ENCODE measurements at regions not wholly inside any gene's neighbourhood (a gene's known extent, or its start where the extent isn't known, plus 50 kb on each side); places are given as distances from the start of the nearest gene placed in this dataset.
"Not testable (repeated sequence)": the region's sequence is repeated elsewhere in the genome, so short reads cannot be mapped to it uniquely, and the experiment has no call there.

DNA sequence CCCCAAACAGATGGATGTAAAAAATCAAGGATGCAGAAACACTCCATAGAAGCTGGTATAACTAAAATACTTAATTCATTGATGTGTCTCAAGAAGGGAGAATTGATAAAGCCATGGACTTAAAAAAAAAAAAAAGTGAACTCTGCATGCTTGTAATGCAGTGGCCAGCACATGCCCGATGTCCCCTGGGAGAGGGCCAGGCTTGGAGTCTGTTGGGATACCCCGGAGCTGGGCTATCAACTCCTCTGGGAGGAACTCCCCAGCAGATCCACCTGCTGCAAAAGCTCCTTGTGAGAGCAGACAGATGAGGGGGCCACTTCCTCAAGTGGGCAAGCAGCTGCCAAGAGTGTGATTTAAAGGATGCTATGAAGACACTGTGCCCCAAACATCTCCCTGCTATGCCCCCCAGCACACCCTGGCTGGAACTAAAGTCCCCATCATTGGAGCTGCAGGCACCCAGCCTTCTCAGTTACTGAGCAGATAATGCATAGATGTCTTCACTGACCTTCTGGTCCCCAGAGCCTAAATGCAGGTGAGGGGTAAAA, 311.5 kb upstream of the ID2 start:
- no peak for DNase-seq

DNA sequence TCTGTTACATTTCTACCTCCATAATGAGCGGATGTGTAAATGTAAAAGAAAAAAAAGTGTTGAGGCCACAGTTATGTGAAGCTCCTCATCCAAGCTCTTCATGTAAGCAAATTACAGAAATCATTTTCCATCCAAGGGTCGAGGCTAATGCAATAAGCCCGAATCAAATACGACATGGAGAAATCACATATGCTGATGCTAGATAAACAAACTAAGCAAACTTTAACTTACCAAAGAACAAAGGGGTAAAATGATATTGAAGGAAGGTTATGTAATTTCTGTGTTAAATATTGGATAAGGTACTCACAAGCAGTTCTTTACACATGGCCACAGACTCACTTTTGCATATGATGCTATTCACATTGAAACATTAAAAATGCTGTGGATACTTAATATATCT, 310.2 kb upstream of the ID2 start:
- no peak for DNase-seq

GRCh38 chr2:8374782-8375181, 307.1 kb upstream of the ID2 start:
- DNase-seq, result no peak

DNA sequence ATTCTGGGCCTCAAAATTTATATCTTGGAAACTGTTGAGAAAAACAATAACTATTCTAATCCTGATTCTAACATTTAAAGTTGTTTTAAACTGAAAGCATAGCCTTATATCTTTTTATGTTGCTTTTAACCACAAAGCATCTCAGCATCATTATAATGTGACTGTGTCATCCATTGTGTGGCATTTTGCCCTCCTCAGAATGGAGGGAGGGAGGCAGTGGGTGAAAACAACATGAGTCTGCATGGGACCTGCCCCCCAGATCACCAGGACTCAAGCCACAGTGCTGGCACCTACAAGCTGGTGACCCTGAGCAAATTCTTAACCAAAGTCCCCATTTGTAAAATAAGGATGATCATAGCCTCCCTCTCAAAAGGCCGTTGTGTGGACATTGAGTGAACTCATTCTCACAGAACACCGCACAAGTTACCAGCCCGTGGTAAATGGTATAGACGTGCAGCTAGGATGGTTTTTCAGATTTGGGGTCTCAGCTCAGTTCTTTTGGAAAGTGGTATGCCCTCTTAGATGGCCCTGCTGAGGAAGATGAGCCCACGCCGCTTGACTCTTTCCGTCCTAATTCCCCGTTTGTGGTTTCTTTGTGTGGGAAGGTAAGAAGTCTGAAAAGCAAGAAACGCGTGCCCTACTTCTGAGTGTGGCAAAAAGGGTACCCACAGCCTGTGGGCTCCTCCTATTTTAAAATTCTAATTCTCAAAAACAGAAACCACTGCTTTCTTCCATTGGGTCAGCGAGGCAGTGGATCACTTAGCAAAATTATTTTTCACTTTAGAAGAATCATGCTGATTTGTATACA, 305.0 kb upstream of the ID2 start:
- no peak for DNase-seq

DNA sequence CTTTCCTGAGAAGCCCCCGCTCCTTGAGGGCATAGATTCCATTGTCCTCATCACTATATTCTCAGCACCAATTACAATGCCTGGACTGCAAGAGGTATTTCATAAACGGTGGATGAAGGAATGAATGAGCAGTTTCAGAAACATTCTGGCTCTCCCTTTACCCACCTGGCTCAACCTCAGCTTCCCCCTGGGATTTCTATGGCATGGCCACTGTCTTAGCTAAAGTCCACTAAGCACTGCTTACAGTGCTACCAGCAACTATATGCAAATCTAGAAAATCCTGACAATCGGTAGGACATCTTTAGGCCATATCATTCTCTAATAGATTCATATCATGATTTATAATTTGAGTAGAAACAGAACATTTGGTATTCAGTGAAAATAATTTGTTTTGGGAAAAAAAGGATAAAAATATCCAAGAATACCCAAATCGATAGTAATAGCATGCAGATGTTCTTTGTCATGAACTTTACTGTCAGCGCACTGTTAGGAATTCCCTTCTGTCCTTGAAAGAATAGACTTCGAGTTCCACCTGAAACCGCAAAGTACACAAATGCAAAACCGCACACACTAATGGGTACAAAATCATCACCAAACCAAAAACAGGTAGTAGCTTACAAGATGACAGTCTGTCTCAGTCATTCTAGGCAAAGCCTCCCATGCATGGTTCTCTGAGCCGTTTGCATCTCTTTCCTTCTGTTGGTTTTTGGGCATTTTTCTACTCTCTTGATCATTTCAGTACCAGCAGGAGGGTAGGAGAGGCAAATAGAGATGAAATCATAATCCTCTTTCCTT, 303.6 kb upstream of the ID2 start:
- DNase-seq, result no peak

- no peak for DNase-seq
Measured at GRCh38 chr2:8379128-8379527, 302.7 kb upstream of the ID2 start.

- no peak for DNase-seq
Measured at GRCh38 chr2:8379549-8379948, 302.3 kb upstream of the ID2 start.

DNA sequence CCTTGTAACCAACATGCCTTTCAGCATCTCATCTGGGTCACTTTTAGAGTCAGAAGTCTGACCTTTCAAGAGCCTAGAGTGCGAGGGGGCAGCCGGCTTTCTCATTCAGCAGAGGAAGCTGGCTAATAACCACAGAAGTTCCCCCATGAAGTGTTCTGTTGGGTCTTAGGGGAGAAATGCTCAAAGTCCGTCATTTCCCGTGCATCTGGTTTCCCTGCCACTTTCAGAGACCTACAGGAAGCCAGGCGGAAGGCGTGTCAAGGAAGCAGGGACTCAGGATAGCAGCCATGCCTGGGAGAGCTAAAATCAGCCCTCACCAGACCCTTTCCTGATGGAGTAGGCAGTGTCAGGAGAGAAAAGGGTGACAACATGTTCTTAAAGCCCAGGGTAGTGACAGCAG, 301.8 kb upstream of the ID2 start:
- peak; percentile 55 for DNase-seq

DNA sequence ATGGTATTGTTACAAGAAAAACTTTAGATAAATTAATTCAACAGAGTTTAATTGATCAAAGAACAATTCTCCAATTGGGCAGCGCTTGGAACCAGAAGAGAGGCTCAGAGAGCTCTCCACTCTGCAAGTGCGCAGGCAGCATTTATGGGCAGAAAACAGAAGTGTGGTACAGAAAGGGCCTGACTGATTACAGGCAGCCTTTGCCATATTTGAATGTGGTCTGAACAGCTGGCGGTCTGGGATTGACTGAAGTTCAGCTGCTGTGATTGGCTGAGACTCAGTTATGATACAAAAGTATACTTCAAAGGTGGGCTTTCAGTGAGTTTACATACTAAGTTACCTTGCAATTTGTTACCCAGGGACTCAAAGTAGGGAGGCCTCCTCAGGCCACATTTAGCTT, 301.3 kb upstream of the ID2 start:
- no peak for DNase-seq

DNA sequence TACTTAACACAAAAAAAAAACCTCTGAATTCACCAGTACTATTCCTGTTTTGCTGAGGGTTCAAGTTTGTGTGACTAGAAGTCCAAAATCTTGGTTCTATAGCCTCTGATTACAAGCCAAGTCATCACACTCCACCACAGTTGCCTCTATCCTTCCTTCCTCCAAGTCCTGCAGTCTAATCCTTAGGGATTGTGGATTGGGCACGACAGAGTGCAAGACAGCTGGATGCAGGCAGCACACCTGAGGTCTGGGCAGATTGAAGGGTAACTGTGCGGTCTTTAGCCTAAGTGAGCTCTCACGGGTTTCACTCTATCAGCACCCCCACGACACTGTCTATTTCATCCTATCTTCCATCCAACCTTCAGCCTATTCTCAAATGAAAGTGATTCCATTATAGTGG, 299.4 kb upstream of the ID2 start:
- no peak for DNase-seq

DNA sequence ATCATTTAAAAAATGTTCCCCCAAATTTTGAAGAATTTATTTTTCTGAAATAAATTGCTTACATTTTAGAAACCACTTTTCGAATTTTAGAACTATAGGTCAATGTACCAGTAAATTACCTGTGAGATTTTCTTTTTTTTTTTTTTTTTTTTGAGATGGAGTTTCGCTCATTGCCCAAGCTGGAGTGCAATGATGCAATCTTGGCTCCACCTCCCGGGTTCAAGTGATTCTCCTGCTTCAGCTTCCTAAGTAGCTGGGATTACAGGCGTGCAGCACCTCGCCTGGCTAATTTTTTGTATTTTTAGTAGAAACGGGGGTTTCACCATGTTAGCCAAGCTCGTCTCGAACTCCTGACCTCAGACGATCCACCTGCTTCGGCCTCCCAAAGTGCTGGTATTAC, 295.1 kb upstream of the ID2 start:
- not testable (repeated sequence) for DNase-seq

DNA sequence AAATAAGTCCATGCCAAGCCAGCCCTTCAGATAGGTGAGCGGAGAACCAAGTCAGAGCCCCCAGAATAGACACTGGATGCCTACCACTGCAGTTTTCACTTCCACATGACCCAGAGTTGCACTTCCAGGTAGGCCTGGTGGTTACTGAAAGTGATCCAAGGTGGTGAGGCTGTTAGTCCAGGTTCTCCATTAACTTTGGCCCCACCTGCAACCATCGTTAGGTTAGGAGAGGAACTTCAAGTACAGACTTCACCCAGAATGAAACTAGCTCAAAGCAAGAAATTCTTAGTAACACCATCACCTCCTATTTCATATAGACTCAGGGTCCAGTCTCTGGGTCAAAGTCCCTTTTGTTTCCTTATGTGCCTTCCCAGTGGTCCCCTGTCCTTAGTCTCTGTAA, 293.1 kb upstream of the ID2 start:
- DNase-seq, result no peak

GRCh38 chr2:8389431-8390108, 292.3 kb upstream of the ID2 start:
- no peak for DNase-seq

- DNase-seq, result no peak
Measured at GRCh38 chr2:8391126-8391525, 290.7 kb upstream of the ID2 start.

- DNase-seq, result no peak
Measured at GRCh38 chr2:8391584-8391983, 290.3 kb upstream of the ID2 start.

DNA sequence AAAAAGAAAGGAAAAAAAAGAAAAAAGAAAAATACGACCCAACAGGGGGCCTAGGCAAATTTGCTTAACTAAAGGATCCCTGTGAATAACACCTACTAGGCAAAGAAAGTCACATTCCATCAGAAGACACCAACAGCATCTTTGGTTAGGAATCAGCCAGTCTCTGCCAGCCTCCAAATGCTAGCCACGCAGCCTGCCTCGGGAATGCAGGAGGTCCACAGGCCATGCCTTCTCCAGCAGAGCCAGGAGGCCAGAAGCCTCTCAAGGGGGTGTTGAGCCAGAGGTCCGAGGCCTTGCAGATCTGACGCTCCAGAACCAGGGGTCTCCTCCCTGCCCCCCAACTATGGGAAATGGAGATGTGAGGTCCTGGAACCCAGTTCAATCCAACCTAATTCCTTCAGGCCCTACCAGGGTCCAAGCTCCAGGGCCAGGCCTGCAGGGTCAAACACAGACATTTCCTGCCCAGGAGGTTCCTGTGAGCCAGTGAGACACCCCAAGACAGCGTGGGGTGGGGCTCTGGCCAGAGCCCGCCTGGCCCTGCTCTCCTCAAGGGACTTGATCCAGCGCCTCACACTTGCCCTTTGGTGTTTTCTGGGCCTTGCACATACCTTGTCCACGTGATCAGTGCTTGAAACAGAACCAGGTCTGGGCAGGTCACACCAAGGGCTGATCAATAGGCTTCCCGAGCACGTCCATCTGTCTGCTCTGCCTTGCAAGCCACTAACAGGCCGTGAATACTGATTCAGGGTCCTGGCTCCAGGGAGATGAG, 289.6 kb upstream of the ID2 start:
- DNase-seq, result no peak

DNA sequence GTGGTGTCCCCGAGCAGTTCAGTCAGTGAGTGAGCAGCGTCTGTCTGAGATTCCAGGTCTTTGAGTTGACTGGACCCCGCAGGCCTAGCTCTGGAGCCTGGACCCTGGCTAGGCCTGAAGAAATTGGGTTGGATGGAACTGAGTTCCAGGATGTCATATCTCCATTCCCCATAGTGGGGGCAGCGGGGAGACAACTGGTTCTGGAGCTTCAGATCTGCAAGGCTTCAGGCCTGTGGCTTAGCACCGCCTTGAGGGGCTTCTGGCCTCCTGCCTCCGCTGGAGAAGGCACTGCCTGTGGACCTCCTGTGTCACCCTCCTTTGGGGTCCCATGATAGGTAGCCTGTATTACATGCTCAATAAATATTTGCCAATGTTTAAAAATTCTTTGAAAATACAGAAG, 288.4 kb upstream of the ID2 start:
- DNase-seq, result no peak

GRCh38 chr2:8394131-8394530, 287.7 kb upstream of the ID2 start:
- DNase-seq, result no peak

- no peak for DNase-seq
Measured at GRCh38 chr2:8394569-8395359, 287.1 kb upstream of the ID2 start.

DNA sequence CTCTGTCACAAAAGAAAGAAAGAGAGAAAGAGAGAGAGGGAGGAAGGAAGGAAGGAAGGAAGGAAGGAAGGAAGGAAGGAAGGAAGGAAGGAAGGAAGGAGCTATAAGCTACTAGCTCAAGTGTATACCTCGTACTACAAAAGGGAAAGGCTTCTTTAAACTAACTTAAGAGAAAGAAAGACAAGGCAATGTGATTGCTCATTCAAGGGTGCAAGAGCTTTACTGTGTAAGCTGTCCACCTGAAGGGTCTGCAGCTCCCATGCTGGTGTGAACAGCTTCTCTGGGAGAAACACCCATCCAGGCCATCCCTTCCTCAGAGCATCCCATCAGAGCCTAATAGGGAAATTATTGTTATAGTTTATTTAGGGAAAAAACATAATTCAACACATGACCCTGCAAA, 286.1 kb upstream of the ID2 start:
- DNase-seq, result no peak

GRCh38 chr2:8398040-8398668, 283.7 kb upstream of the ID2 start:
- no peak for DNase-seq

Measured in right hindlimb (tissue), 1 donor.